GM12878 (cell line): ENCODE measurements at regions not wholly inside any gene's neighbourhood (a gene's known extent, or its start where the extent isn't known, plus 50 kb on each side); places are given as distances from the start of the nearest gene placed in this dataset.
A peak's percentile ranks its signal among the peaks of the same experiment; 100 is the strongest.

Experiments used
- BACH1 ChIP-seq: fragments of 450-650 bp; IDR thresholded peaks from 2 replicates; pipeline ENCODE4 v1.6.1; 2017; ENCODE audit warnings: mild to moderate bottlenecking, borderline replicate concordance
- CBX3 ChIP-seq: fragments of 200-600 bp; sonication (generic); IDR thresholded peaks from 2 replicates; pipeline ENCODE4 v1.6.1; 2016; ENCODE audit warnings: low read depth, borderline replicate concordance
- CBX5 ChIP-seq: sonication (generic); IDR thresholded peaks from 2 replicates; pipeline ENCODE4 v1.6.1; 2016; ENCODE audit warnings: low read depth, moderate library complexity, mild to moderate bottlenecking, inconsistent platforms
- CHD2 ChIP-seq: IDR thresholded peaks from 2 replicates; pipeline ENCODE4 v1.6.1; 2011; ENCODE audit warnings: low read depth, low read length, improper control_type of control experiment, borderline replicate concordance
- CREM ChIP-seq: IDR thresholded peaks from 2 replicates; pipeline ENCODE4 v1.6.1; 2014; ENCODE audit warnings: antibody characterized with exemption, low read depth
- FOS ChIP-seq: IDR thresholded peaks from 3 replicates; pipeline ENCODE4 v1.6.1; 2011; ENCODE audit warnings: borderline replicate concordance; ENCODE audit not compliant: insufficient read length; ENCODE audit errors: extremely low read depth
- FOXM1 ChIP-seq: IDR thresholded peaks from 2 replicates; pipeline ENCODE4 v1.6.1; 2012; ENCODE audit warnings: low read depth, mild to moderate bottlenecking, inconsistent platforms, low read length, moderate library complexity
- GABPA ChIP-seq: IDR thresholded peaks from 2 replicates; pipeline ENCODE4 v1.6.1; 2014; ENCODE audit warnings: antibody characterized with exemption, low read depth, mild to moderate bottlenecking, inconsistent platforms
- HDAC2 ChIP-seq: fragments of 200-600 bp; sonication (generic); IDR thresholded peaks from 2 replicates; pipeline ENCODE4 v1.6.1; 2017
- IRF3 ChIP-seq: fragments of 450-650 bp; IDR thresholded peaks from 2 replicates; pipeline ENCODE4 v1.6.1; 2014; ENCODE audit warnings: mild to moderate bottlenecking
- KAT2A ChIP-seq: conservative IDR thresholded peaks from 2 replicates; pipeline ENCODE4 v1.6.1; 2011; ENCODE audit warnings: low read depth, low read length; ENCODE audit not compliant: control insufficient read depth
- LARP7 ChIP-seq: fragments of 450-650 bp; IDR thresholded peaks from 2 replicates; pipeline ENCODE4 v1.6.1; 2017; ENCODE audit warnings: mild to moderate bottlenecking
- MTA3 ChIP-seq: IDR thresholded peaks from 2 replicates; pipeline ENCODE4 v1.6.1; 2012; ENCODE audit warnings: low read length, inconsistent platforms, borderline replicate concordance
- NFYA ChIP-seq: IDR thresholded peaks from 2 replicates; pipeline ENCODE4 v1.6.1; 2011; ENCODE audit warnings: low read depth, mild to moderate bottlenecking, low read length, improper control_type of control experiment, borderline replicate concordance
- PAX8 ChIP-seq: fragments of 450-650 bp; IDR thresholded peaks from 2 replicates; pipeline ENCODE4 v1.6.1; 2017; ENCODE audit warnings: mild to moderate bottlenecking, moderate library complexity
- POLR2AphosphoS2 ChIP-seq: IDR thresholded peaks from 2 replicates; pipeline ENCODE4 v1.6.1; 2011; ENCODE audit warnings: low read depth, mild to moderate bottlenecking, low read length, improper control_type of control experiment, moderate library complexity
- RBBP5 ChIP-seq: fragments of 200-600 bp; sonication (generic); conservative IDR thresholded peaks from 2 replicates; pipeline ENCODE4 v1.6.1; 2016
- SREBF2 ChIP-seq: IDR thresholded peaks from 2 replicates; pipeline ENCODE4 v1.6.1; 2012; ENCODE audit warnings: mild to moderate bottlenecking, low read length
- STAT1 ChIP-seq: fragments of 450-650 bp; conservative IDR thresholded peaks from 2 replicates; pipeline ENCODE4 v1.6.1; 2014; ENCODE audit warnings: antibody characterized with exemption, mild to moderate bottlenecking
- SUPT20H ChIP-seq: IDR thresholded peaks from 2 replicates; pipeline ENCODE4 v1.6.1; 2011; ENCODE audit warnings: low read depth, mild to moderate bottlenecking, low read length, moderate library complexity, borderline replicate concordance; ENCODE audit not compliant: control insufficient read depth
- USF1 ChIP-seq: IDR thresholded peaks from 2 replicates; pipeline ENCODE4 v1.6.1; 2011; ENCODE audit warnings: borderline replicate concordance, low read depth, mild to moderate bottlenecking, moderate library complexity, mixed read lengths, low read length; ENCODE audit not compliant: insufficient read depth; ENCODE audit errors: extremely low read length
- WRNIP1 ChIP-seq: IDR thresholded peaks from 2 replicates; pipeline ENCODE4 v1.6.1; 2011; ENCODE audit warnings: low read depth, low read length, improper control_type of control experiment, borderline replicate concordance
- ZNF384 ChIP-seq: IDR thresholded peaks from 2 replicates; pipeline ENCODE4 v1.6.1; 2012; ENCODE audit warnings: low read depth, mild to moderate bottlenecking, low read length, improper control_type of control experiment, borderline replicate concordance
- TF ChIP-seq, protein P1 (sequence below): IDR thresholded peaks from 2 replicates; pipeline ENCODE4 v1.6.1; 2012; ENCODE audit warnings: low read depth, low read length, improper control_type of control experiment
- TF ChIP-seq, protein P2 (sequence below): IDR thresholded peaks from 2 replicates; pipeline ENCODE4 v1.6.1; 2012; ENCODE audit warnings: low read length, inconsistent platforms
- TF ChIP-seq, protein P3 (sequence below): fragments of 450-650 bp; conservative IDR thresholded peaks from 2 replicates; pipeline ENCODE4 v1.6.1; 2017; ENCODE audit warnings: mild to moderate bottlenecking, moderate library complexity

- TF ChIP-seq USF1 (no peak), MTA3 (peak; percentile 78; the same call in 1 of the 2 replicates), NFYA (no peak), FOXM1 (peak; percentile 91), HDAC2 (no peak), ZNF384 (no peak), CREM (no peak), CBX5 (0 out of 2 replicates have a peak, but pooled peaks have one; percentile 31), SREBF2 (no peak), RBBP5 (no peak), FOS (no peak), PAX8 (no peak), LARP7 (no peak), SUPT20H (no peak), CBX3 (no peak), KAT2A (no peak), POLR2AphosphoS2 (no peak), BACH1 (peak; percentile 14; the same call in 1 of the 2 replicates), WRNIP1 (no peak), CHD2 (peak; percentile 16; the same call in 1 of the 2 replicates), GABPA (peak; percentile 65; the same call in 1 of the 2 replicates), STAT1 (no peak), IRF3 (no peak)
- TF ChIP-seq, protein P1, sequence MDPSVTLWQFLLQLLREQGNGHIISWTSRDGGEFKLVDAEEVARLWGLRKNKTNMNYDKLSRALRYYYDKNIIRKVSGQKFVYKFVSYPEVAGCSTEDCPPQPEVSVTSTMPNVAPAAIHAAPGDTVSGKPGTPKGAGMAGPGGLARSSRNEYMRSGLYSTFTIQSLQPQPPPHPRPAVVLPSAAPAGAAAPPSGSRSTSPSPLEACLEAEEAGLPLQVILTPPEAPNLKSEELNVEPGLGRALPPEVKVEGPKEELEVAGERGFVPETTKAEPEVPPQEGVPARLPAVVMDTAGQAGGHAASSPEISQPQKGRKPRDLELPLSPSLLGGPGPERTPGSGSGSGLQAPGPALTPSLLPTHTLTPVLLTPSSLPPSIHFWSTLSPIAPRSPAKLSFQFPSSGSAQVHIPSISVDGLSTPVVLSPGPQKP: no peak
- TF ChIP-seq, protein P2, sequence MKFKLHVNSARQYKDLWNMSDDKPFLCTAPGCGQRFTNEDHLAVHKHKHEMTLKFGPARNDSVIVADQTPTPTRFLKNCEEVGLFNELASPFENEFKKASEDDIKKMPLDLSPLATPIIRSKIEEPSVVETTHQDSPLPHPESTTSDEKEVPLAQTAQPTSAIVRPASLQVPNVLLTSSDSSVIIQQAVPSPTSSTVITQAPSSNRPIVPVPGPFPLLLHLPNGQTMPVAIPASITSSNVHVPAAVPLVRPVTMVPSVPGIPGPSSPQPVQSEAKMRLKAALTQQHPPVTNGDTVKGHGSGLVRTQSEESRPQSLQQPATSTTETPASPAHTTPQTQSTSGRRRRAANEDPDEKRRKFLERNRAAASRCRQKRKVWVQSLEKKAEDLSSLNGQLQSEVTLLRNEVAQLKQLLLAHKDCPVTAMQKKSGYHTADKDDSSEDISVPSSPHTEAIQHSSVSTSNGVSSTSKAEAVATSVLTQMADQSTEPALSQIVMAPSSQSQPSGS: peak; percentile 84
- TF ChIP-seq, protein P3, sequence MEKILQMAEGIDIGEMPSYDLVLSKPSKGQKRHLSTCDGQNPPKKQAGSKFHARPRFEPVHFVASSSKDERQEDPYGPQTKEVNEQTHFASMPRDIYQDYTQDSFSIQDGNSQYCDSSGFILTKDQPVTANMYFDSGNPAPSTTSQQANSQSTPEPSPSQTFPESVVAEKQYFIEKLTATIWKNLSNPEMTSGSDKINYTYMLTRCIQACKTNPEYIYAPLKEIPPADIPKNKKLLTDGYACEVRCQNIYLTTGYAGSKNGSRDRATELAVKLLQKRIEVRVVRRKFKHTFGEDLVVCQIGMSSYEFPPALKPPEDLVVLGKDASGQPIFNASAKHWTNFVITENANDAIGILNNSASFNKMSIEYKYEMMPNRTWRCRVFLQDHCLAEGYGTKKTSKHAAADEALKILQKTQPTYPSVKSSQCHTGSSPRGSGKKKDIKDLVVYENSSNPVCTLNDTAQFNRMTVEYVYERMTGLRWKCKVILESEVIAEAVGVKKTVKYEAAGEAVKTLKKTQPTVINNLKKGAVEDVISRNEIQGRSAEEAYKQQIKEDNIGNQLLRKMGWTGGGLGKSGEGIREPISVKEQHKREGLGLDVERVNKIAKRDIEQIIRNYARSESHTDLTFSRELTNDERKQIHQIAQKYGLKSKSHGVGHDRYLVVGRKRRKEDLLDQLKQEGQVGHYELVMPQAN: no peak
Measured at GRCh38 chr2:64203858-64204632, 59.8 kb upstream of the PELI1 start (continued).
